Astrocyte (in vitro differentiated cells and primary cell): ENCODE measurements at regions not wholly inside any gene's neighbourhood (a gene's known extent, or its start where the extent isn't known, plus 50 kb on each side); places are given as distances from the start of the nearest gene placed in this dataset.

Experiments
- DNase-seq: peaks from one replicate; pipeline ENCODE4 v3.0.0-alpha.2; 2010; ENCODE audit warnings: low read depth
- FAIRE-seq: peaks from 2 replicates; lab custom pipeline; 2011; peaks lifted over from hg19 to GRCh38; lab: Jason Lieb, UNC
- H2AFZ ChIP-seq: 2 replicates; pipeline ENCODE4 v1.6.0; 2012; ENCODE audit warnings: low read depth, low read length, inconsistent platforms
- H3K27ac ChIP-seq: 2 replicates; pipeline ENCODE4 v1.5.1; 2011; ENCODE audit warnings: low read depth, low read length, inconsistent platforms
- H3K27me3 ChIP-seq: 2 replicates; pipeline ENCODE4 v1.6.0; 2011; ENCODE audit warnings: low read length, inconsistent platforms; ENCODE audit not compliant: insufficient read depth
- H3K36me3 ChIP-seq: 2 replicates; pipeline ENCODE4 v1.5.1; 2011; ENCODE audit warnings: low read length, inconsistent platforms; ENCODE audit not compliant: insufficient read depth
- H3K4me1 ChIP-seq: 2 replicates; pipeline ENCODE4 v1.5.1; 2011; ENCODE audit warnings: low read length, inconsistent platforms; ENCODE audit not compliant: insufficient read depth
- H3K4me2 ChIP-seq: 2 replicates; pipeline ENCODE4 v1.6.0; 2012; ENCODE audit warnings: low read length, inconsistent platforms
- H3K4me3 ChIP-seq: 2 replicates; pipeline ENCODE4 v1.5.1; 2011; ENCODE audit warnings: low read depth, mild to moderate bottlenecking, low read length, inconsistent platforms; ENCODE audit not compliant: insufficient read depth
- H3K79me2 ChIP-seq: 2 replicates; pipeline ENCODE4 v1.6.0; 2012; ENCODE audit warnings: mild to moderate bottlenecking, low read length, inconsistent platforms; ENCODE audit not compliant: insufficient read depth
- H3K9ac ChIP-seq: 2 replicates; pipeline ENCODE4 v1.6.0; 2012; ENCODE audit warnings: mild to moderate bottlenecking, low read length, inconsistent platforms
- H3K9me3 ChIP-seq: 2 replicates; pipeline ENCODE4 v1.5.1; 2012; ENCODE audit warnings: low read depth, mild to moderate bottlenecking, low read length, inconsistent platforms; ENCODE audit not compliant: insufficient read depth
- H4K20me1 ChIP-seq: 2 replicates; pipeline ENCODE4 v1.6.0; 2012; ENCODE audit warnings: low read length, inconsistent platforms; ENCODE audit not compliant: insufficient read depth
- H3K27ac Mint-ChIP-seq: one replicate; pipeline ENCODE4 v1.8.0; 2021; ENCODE audit warnings: mild to moderate bottlenecking, mixed read lengths; ENCODE audit not compliant: unreplicated experiment
- H3K27me3 Mint-ChIP-seq: one replicate; pipeline ENCODE4 v1.8.0; 2021; ENCODE audit warnings: low read depth, mixed read lengths; ENCODE audit not compliant: unreplicated experiment
- H3K36me3 Mint-ChIP-seq: one replicate; pipeline ENCODE4 v1.8.0; 2021; ENCODE audit warnings: low read depth, mixed read lengths; ENCODE audit not compliant: unreplicated experiment
- H3K4me1 Mint-ChIP-seq: one replicate; pipeline ENCODE4 v1.8.0; 2021; ENCODE audit warnings: low read depth, mixed read lengths; ENCODE audit not compliant: unreplicated experiment
- H3K4me3 Mint-ChIP-seq: one replicate; pipeline ENCODE4 v1.8.0; 2021; ENCODE audit warnings: mild to moderate bottlenecking, moderate library complexity, mixed read lengths; ENCODE audit not compliant: unreplicated experiment
- H3K9me3 Mint-ChIP-seq: one replicate; pipeline ENCODE4 v1.8.0; 2021; ENCODE audit warnings: mild to moderate bottlenecking, mixed read lengths; ENCODE audit not compliant: unreplicated experiment
- CTCF ChIP-seq: IDR thresholded peaks from 2 replicates; pipeline ENCODE4 v1.5.1; 2011; ENCODE audit warnings: low read depth, mild to moderate bottlenecking, inconsistent platforms, low read length, moderate library complexity; ENCODE audit not compliant: insufficient read depth
- EZH2 ChIP-seq: IDR thresholded peaks from 2 replicates; pipeline ENCODE4 v1.6.1; 2012; ENCODE audit warnings: mild to moderate bottlenecking, low read length, inconsistent platforms; ENCODE audit not compliant: insufficient read depth

GRCh38 chr6:19408331-19408730 lies 428.8 kb upstream of the ID4 start:
- H3K4me1 Mint-ChIP-seq: peaks cover 3% of the 10 kb centered on the region
- no peak overlapping the region for H3K4me3 Mint-ChIP-seq
- FAIRE-seq: no peak

GRCh38 chr6:19410481-19410880 lies 426.7 kb upstream of the ID4 start:
- no peaks in the 10 kb centered on the region for H3K36me3 Mint-ChIP-seq
- TF ChIP-seq CTCF (no peak), EZH2 (no peak)
- peaks cover 3% of the 10 kb centered on the region for H3K4me1 Mint-ChIP-seq
- Histone ChIP-seq H3K4me2 (peak overlapping the region; percentile 41), H3K27me3 (no peaks in the 10 kb centered on the region), H4K20me1 (no peaks in the 10 kb centered on the region), H3K79me2 (no peaks in the 10 kb centered on the region), H3K4me1 (peaks cover 9% of the 10 kb centered on the region), H3K9me3 (peaks cover 4% of the 10 kb centered on the region), H3K27ac (no peak overlapping the region), H3K4me3 (no peak overlapping the region), H3K9ac (no peak overlapping the region), H3K36me3 (no peaks in the 10 kb centered on the region), H2AFZ (no peak overlapping the region)
- H3K27ac Mint-ChIP-seq: no peak overlapping the region
- H3K27me3 Mint-ChIP-seq: no peaks in the 10 kb centered on the region
- DNase-seq (peak; percentile 88), FAIRE-seq (peak; percentile 34)
- no peak overlapping the region for H3K4me3 Mint-ChIP-seq
- H3K9me3 Mint-ChIP-seq: peaks cover 8% of the 10 kb centered on the region

More at GRCh38 chr6:19408331-19408730, 428.8 kb upstream of the ID4 start:
- no peak overlapping the region for H3K4me3 ChIP-seq
- no peak overlapping the region for H3K9ac ChIP-seq
- Mint-ChIP-seq H3K9me3 (peaks cover 27% of the 10 kb centered on the region), H3K27ac (no peak overlapping the region), H3K27me3 (no peaks in the 10 kb centered on the region), H3K36me3 (no peaks in the 10 kb centered on the region)
- H3K4me1 ChIP-seq: peaks cover 6% of the 10 kb centered on the region
- no peaks in the 10 kb centered on the region for H3K27me3 ChIP-seq
- peaks cover 21% of the 10 kb centered on the region for H3K9me3 ChIP-seq
- H4K20me1 ChIP-seq: no peaks in the 10 kb centered on the region
- no peak overlapping the region for H2AFZ ChIP-seq
- DNase-seq: peak; percentile 47
- no peaks in the 10 kb centered on the region for H3K79me2 ChIP-seq
- no peaks in the 10 kb centered on the region for H3K36me3 ChIP-seq
- no peak overlapping the region for H3K4me2 ChIP-seq
- H3K27ac ChIP-seq: no peak overlapping the region
- TF ChIP-seq CTCF: no peak
- TF ChIP-seq EZH2: no peak

GRCh38 chr6:19413323-19413722 lies 423.8 kb upstream of the ID4 start:
- H3K9me3 Mint-ChIP-seq: no peaks in the 10 kb centered on the region
- peaks cover 3% of the 10 kb centered on the region for H3K4me1 Mint-ChIP-seq
- no peak overlapping the region for H3K4me3 Mint-ChIP-seq
- no peaks in the 10 kb centered on the region for H3K36me3 Mint-ChIP-seq
- H3K79me2 ChIP-seq: no peaks in the 10 kb centered on the region
- H3K9ac ChIP-seq: no peak overlapping the region
- no peaks in the 10 kb centered on the region for H3K27me3 Mint-ChIP-seq
- H3K4me1 ChIP-seq: peaks cover 18% of the 10 kb centered on the region
- no peaks in the 10 kb centered on the region for H3K36me3 ChIP-seq
- DNase-seq (peak; percentile 78), FAIRE-seq (peak; percentile 74)
- H3K27me3 ChIP-seq: no peaks in the 10 kb centered on the region
- no peaks in the 10 kb centered on the region for H3K9me3 ChIP-seq
- no peak overlapping the region for H3K4me2 ChIP-seq
- no peak overlapping the region for H2AFZ ChIP-seq
- H3K27ac Mint-ChIP-seq: no peak overlapping the region
- H4K20me1 ChIP-seq: no peaks in the 10 kb centered on the region
- TF ChIP-seq CTCF (no peak), EZH2 (no peak)
- H3K4me3 ChIP-seq: no peak overlapping the region
- no peak overlapping the region for H3K27ac ChIP-seq
